Astrocyte (in vitro differentiated cells and primary cell): ENCODE measurements at regions not wholly inside any gene's neighbourhood (a gene's known extent, or its start where the extent isn't known, plus 50 kb on each side); places are given as distances from the start of the nearest gene placed in this dataset.
A peak's percentile ranks its signal among the peaks of the same experiment; 100 is the strongest.

Experiments
- DNase-seq: peaks from one replicate; pipeline ENCODE4 v3.0.0-alpha.2; 2010; ENCODE audit warnings: low read depth
- FAIRE-seq: peaks from 2 replicates; lab custom pipeline; 2011; peaks lifted over from hg19 to GRCh38; lab: Jason Lieb, UNC
- H2AFZ ChIP-seq: 2 replicates; pipeline ENCODE4 v1.6.0; 2012; ENCODE audit warnings: low read depth, low read length, inconsistent platforms
- H3K27ac ChIP-seq: 2 replicates; pipeline ENCODE4 v1.5.1; 2011; ENCODE audit warnings: low read depth, low read length, inconsistent platforms
- H3K27me3 ChIP-seq: 2 replicates; pipeline ENCODE4 v1.6.0; 2011; ENCODE audit warnings: low read length, inconsistent platforms; ENCODE audit not compliant: insufficient read depth
- H3K36me3 ChIP-seq: 2 replicates; pipeline ENCODE4 v1.5.1; 2011; ENCODE audit warnings: low read length, inconsistent platforms; ENCODE audit not compliant: insufficient read depth
- H3K4me1 ChIP-seq: 2 replicates; pipeline ENCODE4 v1.5.1; 2011; ENCODE audit warnings: low read length, inconsistent platforms; ENCODE audit not compliant: insufficient read depth
- H3K4me2 ChIP-seq: 2 replicates; pipeline ENCODE4 v1.6.0; 2012; ENCODE audit warnings: low read length, inconsistent platforms
- H3K4me3 ChIP-seq: 2 replicates; pipeline ENCODE4 v1.5.1; 2011; ENCODE audit warnings: low read depth, mild to moderate bottlenecking, low read length, inconsistent platforms; ENCODE audit not compliant: insufficient read depth
- H3K79me2 ChIP-seq: 2 replicates; pipeline ENCODE4 v1.6.0; 2012; ENCODE audit warnings: mild to moderate bottlenecking, low read length, inconsistent platforms; ENCODE audit not compliant: insufficient read depth
- H3K9ac ChIP-seq: 2 replicates; pipeline ENCODE4 v1.6.0; 2012; ENCODE audit warnings: mild to moderate bottlenecking, low read length, inconsistent platforms
- H3K9me3 ChIP-seq: 2 replicates; pipeline ENCODE4 v1.5.1; 2012; ENCODE audit warnings: low read depth, mild to moderate bottlenecking, low read length, inconsistent platforms; ENCODE audit not compliant: insufficient read depth
- H4K20me1 ChIP-seq: 2 replicates; pipeline ENCODE4 v1.6.0; 2012; ENCODE audit warnings: low read length, inconsistent platforms; ENCODE audit not compliant: insufficient read depth
- H3K27ac Mint-ChIP-seq: one replicate; pipeline ENCODE4 v1.8.0; 2021; ENCODE audit warnings: mild to moderate bottlenecking, mixed read lengths; ENCODE audit not compliant: unreplicated experiment
- H3K27me3 Mint-ChIP-seq: one replicate; pipeline ENCODE4 v1.8.0; 2021; ENCODE audit warnings: low read depth, mixed read lengths; ENCODE audit not compliant: unreplicated experiment
- H3K36me3 Mint-ChIP-seq: one replicate; pipeline ENCODE4 v1.8.0; 2021; ENCODE audit warnings: low read depth, mixed read lengths; ENCODE audit not compliant: unreplicated experiment
- H3K4me1 Mint-ChIP-seq: one replicate; pipeline ENCODE4 v1.8.0; 2021; ENCODE audit warnings: low read depth, mixed read lengths; ENCODE audit not compliant: unreplicated experiment
- H3K4me3 Mint-ChIP-seq: one replicate; pipeline ENCODE4 v1.8.0; 2021; ENCODE audit warnings: mild to moderate bottlenecking, moderate library complexity, mixed read lengths; ENCODE audit not compliant: unreplicated experiment
- H3K9me3 Mint-ChIP-seq: one replicate; pipeline ENCODE4 v1.8.0; 2021; ENCODE audit warnings: mild to moderate bottlenecking, mixed read lengths; ENCODE audit not compliant: unreplicated experiment
- CTCF ChIP-seq: IDR thresholded peaks from 2 replicates; pipeline ENCODE4 v1.5.1; 2011; ENCODE audit warnings: low read depth, mild to moderate bottlenecking, inconsistent platforms, low read length, moderate library complexity; ENCODE audit not compliant: insufficient read depth
- EZH2 ChIP-seq: IDR thresholded peaks from 2 replicates; pipeline ENCODE4 v1.6.1; 2012; ENCODE audit warnings: mild to moderate bottlenecking, low read length, inconsistent platforms; ENCODE audit not compliant: insufficient read depth

- Histone ChIP-seq H3K4me2 (peak overlapping the region; percentile 87), H3K4me1 (peaks cover 18% of the 10 kb centered on the region), H4K20me1 (no peaks in the 10 kb centered on the region), H3K79me2 (no peaks in the 10 kb centered on the region), H3K36me3 (no peaks in the 10 kb centered on the region), H3K9me3 (no peaks in the 10 kb centered on the region), H3K27ac (peak overlapping the region; percentile 83), H2AFZ (peak overlapping the region; percentile 76), H3K4me3 (peak overlapping the region; percentile 54), H3K27me3 (no peaks in the 10 kb centered on the region), H3K9ac (peak overlapping the region; percentile 83)
- Mint-ChIP-seq H3K27ac (no peak overlapping the region), H3K27me3 (peaks cover 13% of the 10 kb centered on the region), H3K4me3 (no peak overlapping the region), H3K9me3 (no peaks in the 10 kb centered on the region), H3K36me3 (no peaks in the 10 kb centered on the region), H3K4me1 (no peaks in the 10 kb centered on the region)
- peak; percentile 82 for DNase-seq
- TF ChIP-seq EZH2 = no peak
- TF ChIP-seq CTCF = no peak
- FAIRE-seq = peak; percentile 71
Observed at GRCh38 chr12:114903083-114903691, 219.2 kb upstream of the TBX3 start.

GRCh38 chr12:114902665-114903064 is 218.7 kb upstream of the TBX3 start:
- H4K20me1 ChIP-seq = no peaks in the 10 kb centered on the region

More at GRCh38 chr12:114902665-114903064, 218.7 kb upstream of the TBX3 start:
- Mint-ChIP-seq H3K9me3 (no peaks in the 10 kb centered on the region), H3K4me3 (no peak overlapping the region), H3K36me3 (no peaks in the 10 kb centered on the region), H3K4me1 (no peaks in the 10 kb centered on the region), H3K27me3 (peaks cover 14% of the 10 kb centered on the region), H3K27ac (no peak overlapping the region)
- H3K4me1 ChIP-seq = peaks cover 18% of the 10 kb centered on the region
- TF ChIP-seq EZH2 (no peak), CTCF (no peak)
- no peak overlapping the region for H3K27ac ChIP-seq
- H3K27me3 ChIP-seq = no peaks in the 10 kb centered on the region
- FAIRE-seq = no peak
- peak overlapping the region; percentile 87 for H3K4me2 ChIP-seq
- no peaks in the 10 kb centered on the region for H3K36me3 ChIP-seq
- no peak for DNase-seq
- H3K9me3 ChIP-seq = no peaks in the 10 kb centered on the region
- no peak overlapping the region for H3K4me3 ChIP-seq
- H3K9ac ChIP-seq = no peak overlapping the region
- no peaks in the 10 kb centered on the region for H3K79me2 ChIP-seq
- no peak overlapping the region for H2AFZ ChIP-seq
